Adrenal gland (tissue), 5 donors: ENCODE measurements at regions not wholly inside any gene's neighbourhood (a gene's known extent, or its start where the extent isn't known, plus 50 kb on each side); places are given as distances from the start of the nearest gene placed in this dataset.

ENCODE experiments used
- POLR2A ChIP-seq, 2 donors: fragments of 450-650 bp; IDR thresholded peaks; one replicate each; pipeline ENCODE4 v1.6.1; 2017; ENCODE audit warnings: antibody characterized with exemption in 2 of 2, mild to moderate bottlenecking in 2 of 2, moderate library complexity in 1 of 2
- TF ChIP-seq, protein P1 (sequence below), 6 experiments: fragments of 450-650 bp in 4 of 6; fragments of 200-600 bp in 2 of 6; sonication (generic) in 1 of 6; IDR thresholded peaks; 1 replicate in 5 of 6; 2 replicates in 1 of 6; pipeline versions ENCODE4 v1.5.1 to v1.8.0; 2016 to 2021; ENCODE audit warnings: antibody characterized with exemption in 6 of 6, mild to moderate bottlenecking in 2 of 6, moderate library complexity in 1 of 6
- donor health status: DM: no; HTN: no; CAD: no.

DNA sequence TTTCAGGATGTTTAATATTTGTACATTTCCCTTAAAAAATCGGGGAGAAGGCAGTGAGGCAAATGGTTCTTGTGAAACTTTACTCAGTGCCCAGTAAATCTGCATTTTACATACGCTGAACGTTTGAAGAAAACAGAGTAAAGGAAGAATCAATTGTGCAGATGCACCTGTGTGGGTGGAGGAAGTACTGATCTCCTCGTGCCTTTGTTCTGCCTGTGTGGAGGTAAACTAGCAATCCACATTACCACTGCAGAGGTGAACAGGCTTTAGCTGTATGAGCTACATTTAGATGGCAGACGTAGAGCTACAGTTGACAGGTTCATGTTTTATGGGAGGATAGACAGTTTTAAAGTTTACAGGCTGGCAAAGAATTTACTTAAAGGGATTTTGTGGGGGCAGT is 62.7 kb upstream of the VIPR2 start:
- TF ChIP-seq POLR2A (IDR thresholded peaks at IDR 0.05) = no peak
- TF ChIP-seq, protein P1, sequence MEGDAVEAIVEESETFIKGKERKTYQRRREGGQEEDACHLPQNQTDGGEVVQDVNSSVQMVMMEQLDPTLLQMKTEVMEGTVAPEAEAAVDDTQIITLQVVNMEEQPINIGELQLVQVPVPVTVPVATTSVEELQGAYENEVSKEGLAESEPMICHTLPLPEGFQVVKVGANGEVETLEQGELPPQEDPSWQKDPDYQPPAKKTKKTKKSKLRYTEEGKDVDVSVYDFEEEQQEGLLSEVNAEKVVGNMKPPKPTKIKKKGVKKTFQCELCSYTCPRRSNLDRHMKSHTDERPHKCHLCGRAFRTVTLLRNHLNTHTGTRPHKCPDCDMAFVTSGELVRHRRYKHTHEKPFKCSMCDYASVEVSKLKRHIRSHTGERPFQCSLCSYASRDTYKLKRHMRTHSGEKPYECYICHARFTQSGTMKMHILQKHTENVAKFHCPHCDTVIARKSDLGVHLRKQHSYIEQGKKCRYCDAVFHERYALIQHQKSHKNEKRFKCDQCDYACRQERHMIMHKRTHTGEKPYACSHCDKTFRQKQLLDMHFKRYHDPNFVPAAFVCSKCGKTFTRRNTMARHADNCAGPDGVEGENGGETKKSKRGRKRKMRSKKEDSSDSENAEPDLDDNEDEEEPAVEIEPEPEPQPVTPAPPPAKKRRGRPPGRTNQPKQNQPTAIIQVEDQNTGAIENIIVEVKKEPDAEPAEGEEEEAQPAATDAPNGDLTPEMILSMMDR (IDR thresholded peaks at IDR 0.05) = no peak
